Left kidney (tissue), 1 donor: ENCODE measurements at regions not wholly inside any gene's neighbourhood (a gene's known extent, or its start where the extent isn't known, plus 50 kb on each side); places are given as distances from the start of the nearest gene placed in this dataset.
A peak's percentile ranks its signal among the peaks of the same experiment; 100 is the strongest.

Experiments used
- DNase-seq: peaks from one replicate; pipeline ENCODE4 v3.0.0-alpha.2; 2013

- no peak for DNase-seq
Measured at GRCh38 chr1:99163671-99164070, 100.6 kb upstream of the PLPPR4 start.

- DNase-seq: no peak
Measured at GRCh38 chr1:99170516-99170915, 93.8 kb upstream of the PLPPR4 start.

- DNase-seq: no peak
Measured at GRCh38 chr1:99171184-99171813, 93.0 kb upstream of the PLPPR4 start.

GRCh38 chr1:99173282-99173681 is 91.0 kb upstream of the PLPPR4 start:
- no peak for DNase-seq

- DNase-seq: no peak
Measured at GRCh38 chr1:99173900-99174299, 90.4 kb upstream of the PLPPR4 start.

GRCh38 chr1:99176753-99177152 is 87.5 kb upstream of the PLPPR4 start:
- DNase-seq: no peak

GRCh38 chr1:99177465-99177864 is 86.8 kb upstream of the PLPPR4 start:
- DNase-seq: no peak

- peak; percentile 83 for DNase-seq
Measured at GRCh38 chr1:99180343-99180808, 83.9 kb upstream of the PLPPR4 start.

- DNase-seq: no peak
Measured at GRCh38 chr1:99180915-99181314, 83.4 kb upstream of the PLPPR4 start.

GRCh38 chr1:99181892-99182291 is 82.4 kb upstream of the PLPPR4 start:
- DNase-seq: no peak

GRCh38 chr1:99185196-99185595 is 79.1 kb upstream of the PLPPR4 start:
- no peak for DNase-seq

- DNase-seq: no peak
Measured at GRCh38 chr1:99193431-99193830, 70.9 kb upstream of the PLPPR4 start.

- DNase-seq: no peak
Measured at GRCh38 chr1:99198393-99198792, 65.9 kb upstream of the PLPPR4 start.

- no peak for DNase-seq
Measured at GRCh38 chr1:99207216-99207615, 57.1 kb upstream of the PLPPR4 start.
